ENCODE measurements at regions not wholly inside any gene's neighbourhood (a gene's known extent, or its start where the extent isn't known, plus 50 kb on each side); places are given as distances from the start of the nearest gene placed in this dataset.
A peak's percentile ranks its signal among the peaks of the same experiment; 100 is the strongest.
"Not testable (repeated sequence)": the region's sequence is repeated elsewhere in the genome, so short reads cannot be mapped to it uniquely, and the experiment has no call there.

DNA sequence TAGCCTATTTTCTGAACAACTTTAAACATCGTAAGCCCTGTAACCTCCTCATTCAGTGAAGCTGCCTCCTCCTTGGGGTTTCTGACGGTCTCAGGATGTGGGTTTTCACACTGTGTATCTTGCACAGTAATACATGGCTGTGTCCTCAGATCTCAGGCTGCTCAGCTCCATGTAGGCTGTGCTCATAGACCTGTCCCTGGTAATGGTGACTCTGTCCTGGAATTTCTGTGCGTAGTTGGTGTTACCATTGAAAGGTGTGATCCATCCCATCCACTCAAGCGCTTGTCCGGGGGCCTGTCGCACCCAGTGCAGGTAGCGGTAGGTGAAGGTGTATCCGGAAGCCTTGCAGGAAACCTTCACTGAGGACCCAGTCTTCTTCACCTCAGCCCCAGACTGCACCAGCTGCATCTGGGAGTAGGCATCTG lies 980.5 kb downstream of the TMEM121 start:
- FAIRE-seq (no peak), DNase-seq (ENCODE audit: insufficient read length) (no peak)
- no peak for TF ChIP-seq POLR2A (IDR thresholded peaks at IDR 0.05; ENCODE audit: low read depth, low read length)
- TF ChIP-seq TAF1 (IDR thresholded peaks at IDR 0.05; ENCODE audit: borderline replicate concordance, low read depth, low read length), result no peak

DNA sequence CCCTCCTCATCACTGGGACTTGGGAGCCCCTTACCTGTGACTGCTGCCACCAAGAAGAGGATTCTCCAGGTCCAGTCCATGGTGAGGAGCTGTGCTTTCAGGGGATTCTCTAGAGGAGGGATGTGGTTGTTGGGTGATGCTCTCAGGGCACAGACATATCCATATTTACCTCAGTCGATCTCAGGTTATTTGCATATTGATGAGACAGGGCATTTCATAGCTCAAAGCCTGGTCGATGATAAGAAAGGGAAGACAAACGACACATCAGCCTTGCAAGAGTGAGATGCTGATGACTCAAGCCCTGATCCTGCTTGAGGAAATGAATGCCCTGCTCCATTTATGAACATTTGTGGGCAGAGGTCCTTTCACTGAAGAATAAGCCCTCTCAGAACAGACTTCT lies 981.0 kb downstream of the TMEM121 start:
- FAIRE-seq, result no peak
- no peak for DNase-seq (ENCODE audit: insufficient read length)
- TF ChIP-seq POLR2AphosphoS5 (IDR thresholded peaks at IDR 0.05; ENCODE audit: low read depth, low read length), result no peak
- no peak for TF ChIP-seq TAF1 (IDR thresholded peaks at IDR 0.05; ENCODE audit: borderline replicate concordance, low read depth, low read length)
- no peak for TF ChIP-seq POLR2A (IDR thresholded peaks at IDR 0.05; ENCODE audit: low read depth, low read length)

DNA sequence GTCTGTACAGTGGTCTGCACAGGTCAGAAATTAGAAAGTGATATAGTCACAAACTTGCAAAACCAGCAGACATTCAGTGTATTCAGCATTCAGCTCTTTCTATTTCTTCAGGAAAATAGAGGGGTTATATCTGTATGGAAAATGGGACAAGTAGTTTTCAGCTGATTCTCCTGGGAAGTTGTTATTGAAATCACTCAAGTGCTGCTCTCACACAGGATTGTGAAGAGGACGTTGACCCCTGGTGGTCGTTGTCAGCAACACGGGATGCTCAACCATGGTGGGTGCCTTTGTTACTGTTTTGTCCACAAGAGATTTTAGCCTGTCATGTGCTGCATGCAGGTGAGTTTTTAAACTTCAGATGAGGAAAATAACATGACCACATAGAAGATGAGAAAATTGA lies 981.8 kb downstream of the TMEM121 start:
- no peak for DNase-seq (ENCODE audit: insufficient read length)
- FAIRE-seq, result peak; percentile 65
- no peak for TF ChIP-seq POLR2AphosphoS5 (IDR thresholded peaks at IDR 0.05; ENCODE audit: low read depth, low read length)
- TF ChIP-seq POLR2A (IDR thresholded peaks at IDR 0.05; ENCODE audit: low read depth, low read length), result no peak
- TF ChIP-seq TAF1 (IDR thresholded peaks at IDR 0.05; ENCODE audit: borderline replicate concordance, low read depth, low read length), result no peak

DNA sequence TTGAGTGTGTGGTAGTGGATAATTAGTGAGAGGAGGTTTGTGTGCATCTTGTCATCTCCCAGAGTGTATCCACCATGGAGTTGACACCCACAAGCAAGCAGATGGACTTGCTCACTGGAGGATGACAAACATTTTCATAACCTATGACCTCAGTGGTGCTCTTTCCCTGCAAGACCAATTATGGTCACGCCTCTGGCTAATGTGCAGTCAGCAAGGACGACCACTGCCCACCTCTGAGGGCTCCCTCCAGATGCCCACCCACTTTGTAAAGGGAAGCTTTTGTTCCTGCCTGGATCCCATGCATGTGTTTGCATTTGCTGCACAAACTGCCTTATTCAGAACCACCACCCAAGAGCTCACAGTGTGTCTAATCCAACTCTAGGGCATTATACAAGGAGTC lies 982.8 kb downstream of the TMEM121 start:
- DNase-seq (ENCODE audit: insufficient read length) (no peak), FAIRE-seq (no peak)

DNA sequence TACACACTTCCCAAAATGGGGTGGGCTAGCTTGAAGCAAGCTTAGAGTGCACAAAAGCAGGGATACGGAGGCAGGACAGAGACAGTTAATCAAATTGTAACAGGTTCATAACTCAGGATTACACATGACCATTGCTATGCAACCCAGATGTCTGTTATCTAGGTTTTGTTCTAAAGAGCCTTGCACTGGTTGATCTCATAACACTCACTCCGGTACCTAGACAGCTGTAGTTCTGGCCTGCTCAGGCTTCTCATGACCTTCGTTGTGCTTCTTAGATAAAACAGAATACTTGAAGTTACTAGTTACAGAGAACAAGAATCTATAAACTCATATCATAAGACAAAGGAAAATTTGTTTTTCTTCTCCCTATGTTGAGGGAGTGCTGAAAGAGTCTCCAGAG lies 983.4 kb downstream of the TMEM121 start:
- TF ChIP-seq POLR2A (IDR thresholded peaks at IDR 0.05; ENCODE audit: low read depth, low read length) (no peak), TAF1 (IDR thresholded peaks at IDR 0.05; ENCODE audit: borderline replicate concordance, low read depth, low read length) (no peak), POLR2AphosphoS5 (IDR thresholded peaks at IDR 0.05; ENCODE audit: low read depth, low read length) (no peak)
- FAIRE-seq (no peak), DNase-seq (ENCODE audit: insufficient read length) (no peak)

More for the DNA sequence above, 982.8 kb downstream of the TMEM121 start:
- no peak for TF ChIP-seq POLR2AphosphoS5 (IDR thresholded peaks at IDR 0.05; ENCODE audit: low read depth, low read length)
- TF ChIP-seq POLR2A (IDR thresholded peaks at IDR 0.05; ENCODE audit: low read depth, low read length), result no peak

DNA sequence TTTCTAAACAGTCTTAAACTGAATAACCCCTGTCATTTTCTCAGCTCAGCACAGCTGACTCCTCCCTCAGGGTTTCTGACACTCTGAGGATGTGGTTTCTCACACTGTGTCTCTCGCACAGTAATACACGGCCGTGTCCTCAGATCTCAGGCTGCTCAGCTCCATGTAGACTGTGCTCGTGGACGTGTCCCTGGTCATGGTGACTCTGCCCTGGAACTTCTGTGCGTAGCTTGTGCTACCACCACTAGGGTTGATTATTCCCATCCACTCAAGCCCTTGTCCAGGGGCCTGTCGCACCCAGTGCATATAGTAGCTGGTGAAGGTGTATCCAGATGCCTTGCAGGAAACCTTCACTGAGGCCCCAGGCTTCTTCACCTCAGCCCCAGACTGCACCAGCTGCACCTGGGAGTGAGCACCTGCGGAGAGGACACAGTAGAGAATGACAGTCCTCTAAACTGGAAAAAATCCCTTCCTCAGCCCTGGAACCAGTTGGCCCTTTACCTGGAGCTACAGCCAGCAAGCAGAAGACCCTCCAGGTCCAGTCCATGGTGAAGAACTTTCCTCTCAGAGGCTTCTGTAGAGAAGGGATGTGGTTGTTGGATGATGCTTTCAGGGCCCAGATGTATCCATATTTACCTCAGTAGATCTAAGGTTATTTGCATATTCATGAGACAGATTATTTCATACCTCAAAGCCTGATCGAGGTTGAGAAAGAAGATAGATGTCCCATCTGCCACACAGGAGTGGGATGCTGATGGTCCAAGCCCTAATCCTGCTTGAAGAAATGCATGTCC lies 984.8 kb downstream of the TMEM121 start:
- peak; percentile 73 for FAIRE-seq
- TF ChIP-seq TAF1 (IDR thresholded peaks at IDR 0.05; ENCODE audit: borderline replicate concordance, low read depth, low read length) (no peak), POLR2A (IDR thresholded peaks at IDR 0.05; ENCODE audit: low read depth, low read length) (no peak), POLR2AphosphoS5 (IDR thresholded peaks at IDR 0.05; ENCODE audit: low read depth, low read length) (no peak)

DNA sequence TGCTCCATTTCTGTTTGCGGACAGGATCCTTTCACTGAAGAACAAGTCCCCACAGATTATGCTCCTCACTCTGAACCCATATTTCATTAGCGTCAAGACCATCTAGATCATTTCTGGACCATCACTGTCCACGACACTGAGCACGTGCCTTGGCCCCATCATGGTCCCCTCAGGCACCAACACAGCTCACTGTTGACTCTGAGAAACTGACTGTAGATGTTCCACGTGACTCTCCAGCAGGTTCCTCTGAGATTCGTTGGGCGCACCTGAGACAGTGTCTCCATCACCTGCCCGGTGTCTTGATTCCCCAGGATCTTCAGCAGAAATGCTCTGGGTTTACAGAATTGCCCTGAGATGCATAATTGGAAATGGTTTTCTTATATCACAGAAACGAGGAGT lies 985.4 kb downstream of the TMEM121 start:
- FAIRE-seq, result peak; percentile 58
- TF ChIP-seq POLR2AphosphoS5 (IDR thresholded peaks at IDR 0.05; ENCODE audit: low read depth, low read length), result no peak
- TF ChIP-seq TAF1 (IDR thresholded peaks at IDR 0.05; ENCODE audit: borderline replicate concordance, low read depth, low read length), result no peak
- TF ChIP-seq POLR2A (IDR thresholded peaks at IDR 0.05; ENCODE audit: low read depth, low read length), result no peak
- no peak for DNase-seq (ENCODE audit: insufficient read length)

More for the DNA sequence above, 984.8 kb downstream of the TMEM121 start:
- no peak for DNase-seq (ENCODE audit: insufficient read length)

DNA sequence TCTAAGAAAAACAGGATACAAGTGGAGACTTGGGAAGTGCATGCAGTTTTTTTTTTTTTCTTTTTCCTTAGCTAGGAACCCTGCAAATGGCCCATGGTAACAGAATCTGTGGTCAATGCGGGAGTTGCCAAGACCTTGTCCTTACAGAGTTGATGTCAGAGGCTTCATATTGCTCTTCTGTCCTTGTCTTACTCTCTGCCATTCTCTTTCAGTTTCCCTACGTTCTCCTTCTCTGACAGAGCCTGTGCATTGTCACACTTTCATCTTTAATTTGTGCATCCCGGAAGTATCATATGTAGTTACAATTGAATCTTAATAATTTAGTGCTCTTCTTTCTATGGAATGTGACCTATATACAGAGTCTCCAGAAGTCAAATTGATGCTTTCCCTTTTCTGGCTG lies 986.9 kb downstream of the TMEM121 start:
- TF ChIP-seq POLR2AphosphoS5 (IDR thresholded peaks at IDR 0.05; ENCODE audit: low read depth, low read length) (no peak), POLR2A (IDR thresholded peaks at IDR 0.05; ENCODE audit: low read depth, low read length) (no peak), TAF1 (IDR thresholded peaks at IDR 0.05; ENCODE audit: borderline replicate concordance, low read depth, low read length) (no peak)
- DNase-seq (ENCODE audit: insufficient read length) (no peak), FAIRE-seq (no peak)

DNA sequence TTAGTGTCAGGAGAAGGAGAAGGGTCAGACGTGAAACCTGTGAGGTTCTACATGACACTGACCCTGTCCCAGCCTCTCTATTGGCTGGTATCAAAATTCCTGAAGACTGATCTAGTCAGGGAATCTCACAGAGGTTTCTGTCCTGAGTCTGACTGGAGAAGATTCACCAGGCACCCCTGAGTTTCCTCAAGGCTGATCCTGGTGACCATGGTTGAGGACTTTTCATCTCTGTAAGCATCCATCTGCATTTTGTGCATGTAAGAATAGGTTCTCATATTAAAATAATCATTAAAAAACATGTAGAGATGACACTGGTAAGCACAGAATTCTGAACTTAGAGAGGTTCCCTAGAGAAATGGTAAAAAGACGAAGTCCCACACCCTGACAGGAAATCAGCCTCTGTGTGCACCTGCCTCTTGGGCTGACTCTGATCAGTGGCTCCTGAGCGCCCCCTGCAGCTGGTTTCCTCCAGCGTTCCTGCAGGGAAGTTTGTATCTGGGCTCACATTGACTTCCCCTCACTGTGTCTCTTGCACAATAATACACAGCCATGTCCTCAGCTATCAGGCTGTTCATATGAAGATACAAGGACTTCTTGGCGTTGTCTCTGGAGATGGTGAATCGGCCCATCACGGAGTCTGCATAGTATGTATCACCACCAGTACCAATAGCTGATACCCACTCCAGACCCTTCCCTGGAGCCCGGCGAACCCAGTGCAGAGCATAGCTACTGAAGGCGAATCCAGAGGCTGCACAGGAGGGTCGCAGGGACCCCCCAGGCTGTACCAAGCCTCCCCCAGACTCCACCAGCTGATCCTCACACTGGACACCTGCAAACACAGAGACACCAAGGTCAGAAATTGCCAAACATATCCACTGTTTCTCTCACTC lies 991.9 kb downstream of the TMEM121 start:
- FAIRE-seq, result peak; percentile 96
- no peak for TF ChIP-seq POLR2A (IDR thresholded peaks at IDR 0.05; ENCODE audit: low read depth, low read length)
- no peak for TF ChIP-seq TAF1 (IDR thresholded peaks at IDR 0.05; ENCODE audit: borderline replicate concordance, low read depth, low read length)
- no peak for TF ChIP-seq POLR2AphosphoS5 (IDR thresholded peaks at IDR 0.05; ENCODE audit: low read depth, low read length)
- DNase-seq (ENCODE audit: insufficient read length), result no peak

DNA sequence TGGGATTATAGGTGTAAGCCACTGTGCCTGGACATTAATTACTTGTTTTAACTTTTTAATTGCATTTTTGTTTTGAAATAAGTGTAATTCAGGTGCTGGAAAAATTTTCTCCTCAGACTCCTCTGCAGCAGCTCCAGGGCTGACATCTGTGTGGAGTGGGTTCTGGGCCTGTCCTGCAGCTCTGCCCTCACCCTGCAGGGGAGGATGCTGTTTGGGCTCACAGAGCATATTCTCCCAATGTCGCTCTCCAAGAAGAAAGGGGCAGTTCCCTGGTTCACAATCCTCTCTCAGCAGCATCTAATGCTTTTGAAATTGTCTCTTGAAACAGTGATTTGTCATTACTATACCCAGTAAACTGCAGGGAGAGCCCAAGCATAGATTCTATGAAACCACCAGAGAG lies 995.7 kb downstream of the TMEM121 start:
- FAIRE-seq, result peak; percentile 21
- DNase-seq (ENCODE audit: insufficient read length), result not testable (repeated sequence)

DNA sequence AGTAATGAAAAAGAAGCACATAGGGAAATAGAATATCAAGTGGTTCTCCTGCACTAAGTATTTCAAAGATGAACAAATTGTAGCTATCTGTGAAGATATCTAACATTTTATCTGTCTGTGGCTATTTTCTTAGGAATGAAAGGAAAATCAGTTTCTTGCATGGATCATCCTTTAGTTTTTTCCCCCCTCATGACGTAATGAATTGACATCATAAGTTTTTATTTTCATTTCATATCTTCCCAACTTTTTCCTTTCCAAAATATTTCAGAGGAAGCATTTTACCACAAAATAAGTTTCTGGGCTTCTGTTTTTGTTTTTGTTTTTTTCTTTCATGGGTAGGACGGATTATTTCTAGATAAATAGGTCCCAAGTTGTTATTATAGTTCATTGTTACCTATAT lies 996.6 kb downstream of the TMEM121 start:
- DNase-seq (ENCODE audit: insufficient read length) (no peak), FAIRE-seq (no peak)
- TF ChIP-seq TAF1 (IDR thresholded peaks at IDR 0.05; ENCODE audit: borderline replicate concordance, low read depth, low read length) (no peak), POLR2A (IDR thresholded peaks at IDR 0.05; ENCODE audit: low read depth, low read length) (no peak), POLR2AphosphoS5 (IDR thresholded peaks at IDR 0.05; ENCODE audit: low read depth, low read length) (no peak)

DNA sequence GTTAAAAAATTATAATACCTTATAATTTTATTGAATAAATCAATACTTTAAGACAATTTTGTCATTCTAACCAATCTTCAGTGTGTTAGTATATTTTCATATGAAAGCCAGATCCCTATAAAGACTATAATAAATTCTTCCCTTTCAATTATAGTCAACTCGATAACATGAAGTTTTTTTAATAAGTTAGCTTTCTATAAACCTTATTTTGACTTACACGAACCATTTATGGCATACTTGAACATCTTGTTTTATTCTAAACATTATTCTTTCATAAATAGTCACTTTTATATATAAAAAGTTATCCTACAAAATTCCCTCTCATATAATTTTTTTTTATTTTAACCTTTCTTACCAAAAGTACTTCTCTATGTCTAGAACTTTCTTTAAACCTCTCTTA lies 1002.3 kb downstream of the TMEM121 start:
- FAIRE-seq (no peak), DNase-seq (ENCODE audit: insufficient read length) (no peak)
- TF ChIP-seq POLR2AphosphoS5 (IDR thresholded peaks at IDR 0.05; ENCODE audit: low read depth, low read length), result no peak
